Caco-2 (cell line): ENCODE measurements at regions not wholly inside any gene's neighbourhood (a gene's known extent, or its start where the extent isn't known, plus 50 kb on each side); places are given as distances from the start of the nearest gene placed in this dataset.

Source experiments
- BruUV-seq: library from RNA; stranded (reverse); fragments of 400-500 nt; replicated peaks from 2 replicates; lab custom pipeline; 2021; lab: Mats Ljungman, UMichigan
- CTCF ChIA-PET: fragments of 300-600 bp; sonication (Branson Sonifier 250); formaldehyde crosslinking; loops from one replicate; lab custom pipeline; 2022; ENCODE audit warnings: antibody characterized with exemption; lab: Charles Lee
- POLR2A ChIA-PET: fragments of 300-600 bp; sonication (Branson Sonifier 250); formaldehyde crosslinking; loops from one replicate; lab custom pipeline; 2022; ENCODE audit warnings: antibody characterized with exemption; lab: Charles Lee
- DNase-seq, 2 experiments: peaks; one replicate each; pipeline versions ENCODE4 v3.0.0 to v3.0.0-alpha.2; 2020 to 2022
- H3K27me3 ChIP-seq: replicated peaks from 2 replicates; pipeline ENCODE4 v1.6.0; 2011; ENCODE audit warnings: low read length; ENCODE audit not compliant: control insufficient read depth, insufficient read depth
- H3K36me3 ChIP-seq: 2 replicates; pipeline ENCODE4 v1.5.1; 2011; ENCODE audit warnings: low read length; ENCODE audit not compliant: control insufficient read depth, insufficient read depth
- H3K4me1 ChIP-seq: fragments of 250-450 bp; sonication (Bioruptor Pico); 2 replicates; pipeline ENCODE4 v1.5.1; 2020; ENCODE audit warnings: mild to moderate bottlenecking
- H3K4me3 ChIP-seq: 2 replicates; pipeline ENCODE4 v1.5.1; 2011; ENCODE audit warnings: low read depth, mild to moderate bottlenecking, control low read depth, low read length
- H3K9me3 ChIP-seq: fragments of 250-450 bp; sonication (Bioruptor Pico); 2 replicates; pipeline ENCODE4 v1.5.1; 2020; ENCODE audit warnings: mild to moderate bottlenecking, moderate library complexity
- H3K27ac Mint-ChIP-seq: one replicate; pipeline ENCODE4 v1.8.0; 2022; ENCODE audit warnings: mixed read lengths; ENCODE audit not compliant: unreplicated experiment
- H3K27me3 Mint-ChIP-seq: one replicate; pipeline ENCODE4 v1.8.0; 2022; ENCODE audit warnings: mixed read lengths; ENCODE audit not compliant: insufficient read depth, unreplicated experiment
- H3K36me3 Mint-ChIP-seq: one replicate; pipeline ENCODE4 v1.8.0; 2022; ENCODE audit warnings: mild to moderate bottlenecking, mixed read lengths; ENCODE audit not compliant: insufficient read depth, unreplicated experiment
- H3K4me1 Mint-ChIP-seq: one replicate; pipeline ENCODE4 v1.8.0; 2022; ENCODE audit warnings: low read depth, mixed read lengths; ENCODE audit not compliant: unreplicated experiment
- H3K4me3 Mint-ChIP-seq: one replicate; pipeline ENCODE4 v1.8.0; 2022; ENCODE audit warnings: mild to moderate bottlenecking, moderate library complexity, mixed read lengths; ENCODE audit not compliant: unreplicated experiment
- H3K9me3 Mint-ChIP-seq: one replicate; pipeline ENCODE4 v1.8.0; 2022; ENCODE audit warnings: mixed read lengths; ENCODE audit not compliant: unreplicated experiment
- intact Hi-C: fragments of 100-400 bp; cut with micrococcal nuclease; formaldehyde crosslinking; loops from one replicate; pipeline ENCODE4 v1.10.0; 2022; ENCODE audit not compliant: unreplicated experiment
- TF ChIP-seq, protein P1 (sequence below), 2 experiments: fragments of 200-600 bp in 1 of 2; IDR thresholded peaks; 1 replicate in 1 of 2; 2 replicates in 1 of 2; pipeline versions ENCODE4 v1.5.1 to v1.8.0; 2011 to 2022; ENCODE audit warnings: antibody characterized with exemption in 1 of 2, control low read depth in 1 of 2, inconsistent platforms in 1 of 2, low read depth in 1 of 2, low read length in 1 of 2, mild to moderate bottlenecking in 1 of 2, moderate library complexity in 1 of 2; ENCODE audit not compliant: insufficient read depth in 1 of 2, severe bottlenecking in 1 of 2, unreplicated experiment in 1 of 2

DNA sequence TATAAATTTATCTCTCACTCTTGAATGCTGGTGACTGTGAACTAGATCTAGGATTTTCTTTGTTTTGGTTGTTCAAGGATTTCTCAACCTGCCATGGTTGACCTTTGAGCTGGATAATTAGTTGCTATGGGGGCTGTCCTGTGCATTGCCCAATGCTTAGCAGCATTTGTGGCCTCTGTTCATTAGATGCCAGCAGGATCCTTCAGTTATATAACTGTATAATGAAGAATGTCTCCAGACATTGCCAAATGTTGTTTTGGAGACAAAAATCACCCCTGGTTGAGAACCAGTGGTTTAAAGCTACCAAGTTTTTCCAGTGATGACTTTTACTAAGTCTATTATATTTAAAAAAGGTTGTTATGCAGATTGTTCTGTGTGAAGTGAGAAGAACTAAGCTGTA, 147.9 kb upstream of the STXBP6 start:
- Mint-ChIP-seq H3K9me3 (peaks cover 32% of the 10 kb centered on the region), H3K4me3 (no peak overlapping the region), H3K27me3 (peaks cover 6% of the 10 kb centered on the region), H3K4me1 (no peaks in the 10 kb centered on the region), H3K27ac (no peak overlapping the region), H3K36me3 (no peaks in the 10 kb centered on the region)
- Histone ChIP-seq H3K4me1 (no peaks in the 10 kb centered on the region), H3K27me3 (no peaks in the 10 kb centered on the region), H3K4me3 (no peak overlapping the region), H3K9me3 (peaks cover 21% of the 10 kb centered on the region), H3K36me3 (no peaks in the 10 kb centered on the region)
- no peak for DNase-seq
- POLR2A ChIA-PET: no interaction called here
- intact Hi-C loops: no loop called here
- no TSS peak for BruUV-seq
- CTCF ChIA-PET: no interaction called here
- TF ChIP-seq, protein P1, sequence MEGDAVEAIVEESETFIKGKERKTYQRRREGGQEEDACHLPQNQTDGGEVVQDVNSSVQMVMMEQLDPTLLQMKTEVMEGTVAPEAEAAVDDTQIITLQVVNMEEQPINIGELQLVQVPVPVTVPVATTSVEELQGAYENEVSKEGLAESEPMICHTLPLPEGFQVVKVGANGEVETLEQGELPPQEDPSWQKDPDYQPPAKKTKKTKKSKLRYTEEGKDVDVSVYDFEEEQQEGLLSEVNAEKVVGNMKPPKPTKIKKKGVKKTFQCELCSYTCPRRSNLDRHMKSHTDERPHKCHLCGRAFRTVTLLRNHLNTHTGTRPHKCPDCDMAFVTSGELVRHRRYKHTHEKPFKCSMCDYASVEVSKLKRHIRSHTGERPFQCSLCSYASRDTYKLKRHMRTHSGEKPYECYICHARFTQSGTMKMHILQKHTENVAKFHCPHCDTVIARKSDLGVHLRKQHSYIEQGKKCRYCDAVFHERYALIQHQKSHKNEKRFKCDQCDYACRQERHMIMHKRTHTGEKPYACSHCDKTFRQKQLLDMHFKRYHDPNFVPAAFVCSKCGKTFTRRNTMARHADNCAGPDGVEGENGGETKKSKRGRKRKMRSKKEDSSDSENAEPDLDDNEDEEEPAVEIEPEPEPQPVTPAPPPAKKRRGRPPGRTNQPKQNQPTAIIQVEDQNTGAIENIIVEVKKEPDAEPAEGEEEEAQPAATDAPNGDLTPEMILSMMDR (IDR thresholded peaks at IDR 0.05; ENCODE audit: insufficient read depth in 1 of 2, low read depth in 1 of 2, low read length in 1 of 2, severe bottlenecking in 1 of 2, unreplicated experiment in 1 of 2): no peak

DNA sequence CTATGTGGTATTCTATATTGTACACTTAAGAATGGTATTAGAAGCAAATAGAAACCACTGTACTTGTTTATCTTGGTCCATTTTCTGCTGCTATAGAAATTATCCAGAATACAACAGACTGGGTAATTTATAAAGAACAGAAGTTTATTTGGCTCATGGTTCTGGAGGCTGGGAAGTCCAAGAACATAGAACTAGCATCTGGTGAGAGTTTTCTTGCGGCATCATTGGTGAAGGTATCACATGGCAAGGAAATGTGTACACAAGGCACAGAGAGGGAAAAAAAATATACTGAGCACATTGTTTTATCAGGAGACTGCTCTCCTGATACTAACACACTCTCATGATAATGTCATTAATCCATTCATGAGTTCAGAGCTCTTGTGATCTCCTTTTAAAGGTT, 130.3 kb upstream of the STXBP6 start:
- H3K27me3 Mint-ChIP-seq: no peaks in the 10 kb centered on the region
- no peaks in the 10 kb centered on the region for H3K36me3 ChIP-seq
- no peaks in the 10 kb centered on the region for H3K9me3 ChIP-seq
- no peak overlapping the region for H3K4me3 Mint-ChIP-seq
- no peak for DNase-seq
- intact Hi-C loops: no loop called here
- peaks cover 10% of the 10 kb centered on the region for H3K9me3 Mint-ChIP-seq
- no TSS peak for BruUV-seq
- no peaks in the 10 kb centered on the region for H3K36me3 Mint-ChIP-seq
- H3K4me3 ChIP-seq: no peak overlapping the region
- ChIA-PET POLR2A (no interaction called here), CTCF (no interaction called here)
- H3K27ac Mint-ChIP-seq: no peak overlapping the region
- H3K27me3 ChIP-seq: no peaks in the 10 kb centered on the region
- no peaks in the 10 kb centered on the region for H3K4me1 ChIP-seq
- TF ChIP-seq, protein P1 (IDR thresholded peaks at IDR 0.05; ENCODE audit: insufficient read depth in 1 of 2, low read depth in 1 of 2, low read length in 1 of 2, severe bottlenecking in 1 of 2, unreplicated experiment in 1 of 2): no peak
- no peaks in the 10 kb centered on the region for H3K4me1 Mint-ChIP-seq

DNA sequence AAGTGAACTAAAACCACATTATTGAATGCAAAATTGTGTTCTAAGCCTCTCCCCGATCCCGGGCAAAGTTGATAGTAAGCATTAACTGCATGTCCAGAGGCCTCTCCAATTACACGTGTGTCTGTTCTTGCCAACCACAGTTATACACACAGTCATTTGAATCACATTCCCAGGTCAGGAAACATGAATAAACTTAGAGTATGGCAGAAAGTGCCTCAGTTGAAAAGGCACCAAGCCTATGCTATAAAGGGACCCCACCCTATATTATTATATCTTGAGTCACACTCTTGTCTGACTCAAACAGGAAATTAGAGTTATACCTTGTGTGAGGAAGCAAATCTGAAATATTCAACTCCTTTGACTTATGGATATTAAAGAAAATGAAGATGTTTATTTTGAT, 128.3 kb upstream of the STXBP6 start:
- DNase-seq: no peak
- CTCF ChIA-PET: no interaction called here
- POLR2A ChIA-PET: no interaction called here

More for the DNA sequence above, 128.3 kb upstream of the STXBP6 start:
- Histone ChIP-seq H3K4me1 (no peaks in the 10 kb centered on the region), H3K4me3 (no peak overlapping the region), H3K27me3 (no peaks in the 10 kb centered on the region), H3K36me3 (no peaks in the 10 kb centered on the region), H3K9me3 (no peaks in the 10 kb centered on the region)
- Mint-ChIP-seq H3K4me1 (no peaks in the 10 kb centered on the region), H3K27me3 (no peaks in the 10 kb centered on the region), H3K4me3 (no peak overlapping the region), H3K9me3 (no peaks in the 10 kb centered on the region), H3K36me3 (no peaks in the 10 kb centered on the region), H3K27ac (no peak overlapping the region)
- intact Hi-C loops: no loop called here
- TF ChIP-seq, protein P1 (IDR thresholded peaks at IDR 0.05; ENCODE audit: insufficient read depth in 1 of 2, low read depth in 1 of 2, low read length in 1 of 2, severe bottlenecking in 1 of 2, unreplicated experiment in 1 of 2): no peak
- no TSS peak for BruUV-seq
